Endothelial cell of umbilical vein (primary cell): ENCODE measurements at regions not wholly inside any gene's neighbourhood (a gene's known extent, or its start where the extent isn't known, plus 50 kb on each side); places are given as distances from the start of the nearest gene placed in this dataset.

Experiments
- BruUV-seq: library from RNA; stranded (reverse); fragments of 400-500 nt; replicated peaks from 2 replicates; lab custom pipeline; 2021; lab: Mats Ljungman, UMichigan
- CTCF ChIA-PET: fragments of 300-600, 350-600 bp; sonication (Branson Sonifier 250); formaldehyde crosslinking; loops from one replicate; lab custom pipeline; 2021; ENCODE audit warnings: antibody characterized with exemption, inconsistent platforms; lab: Charles Lee
- POLR2A ChIA-PET: fragments of 300-600, 350-600 bp; sonication (Branson Sonifier 250); formaldehyde crosslinking; loops from one replicate; lab custom pipeline; 2021; ENCODE audit warnings: antibody characterized with exemption, inconsistent platforms; lab: Charles Lee
- DNase-seq: peaks from one replicate; pipeline ENCODE4 v3.0.0-alpha.2; 2011; ENCODE audit warnings: low read depth, low spot score
- FAIRE-seq: peaks from 2 replicates; lab custom pipeline; 2011; peaks lifted over from hg19 to GRCh38; lab: Jason Lieb, UNC
- H2AFZ ChIP-seq: 2 replicates; pipeline ENCODE4 v1.6.0; 2012; ENCODE audit warnings: low read depth, low read length, control low read depth, inconsistent platforms
- H3K27ac ChIP-seq: 2 replicates; pipeline ENCODE4 v1.5.1; 2011; ENCODE audit warnings: low read depth, mild to moderate bottlenecking, control low read depth, low read length, moderate library complexity; ENCODE audit not compliant: insufficient read depth
- H3K27me3 ChIP-seq, 2 experiments: 2 replicates each; pipeline versions ENCODE4 v1.6.0 to v1.6.1; 2011; ENCODE audit warnings: low read length in 2 of 2, mixed read lengths in 1 of 2; ENCODE audit not compliant: control insufficient read depth in 2 of 2, insufficient read depth in 2 of 2
- H3K36me3 ChIP-seq, 2 experiments: 2 replicates in 1 of 2; 3 replicates in 1 of 2; pipeline ENCODE4 v1.5.1; 2011; ENCODE audit warnings: low read length in 2 of 2, mild to moderate bottlenecking in 1 of 2, moderate library complexity in 1 of 2; ENCODE audit not compliant: control insufficient read depth in 2 of 2, insufficient read depth in 2 of 2; ENCODE audit errors: extremely low read depth in 1 of 2
- H3K4me1 ChIP-seq: 3 replicates; pipeline ENCODE4 v1.5.1; 2011; ENCODE audit warnings: mild to moderate bottlenecking, low read length; ENCODE audit not compliant: control insufficient read depth, insufficient read depth; ENCODE audit errors: extremely low read depth
- H3K4me2 ChIP-seq: 2 replicates; pipeline ENCODE4 v1.6.1; 2011; ENCODE audit warnings: low read length, control low read depth, mixed read lengths; ENCODE audit not compliant: insufficient read depth
- H3K4me3 ChIP-seq, 3 experiments: fragments of 200-600 bp in 1 of 3; sonication (generic), shearing (Covaris generic) in 1 of 3; replicated peaks in 1 of 3; 2 replicates each; pipeline ENCODE4 v1.5.1; 2011 to 2016; ENCODE audit warnings: control low read depth in 3 of 3, low read length in 3 of 3, mild to moderate bottlenecking in 2 of 3, inconsistent platforms in 1 of 3, low read depth in 1 of 3, moderate library complexity in 1 of 3; ENCODE audit not compliant: insufficient read depth in 1 of 3
- H3K79me2 ChIP-seq: 2 replicates; pipeline ENCODE4 v1.6.0; 2012; ENCODE audit warnings: low read length, inconsistent platforms; ENCODE audit not compliant: control insufficient read depth, insufficient read depth
- H3K9ac ChIP-seq: replicated peaks from 2 replicates; pipeline ENCODE3; 2011; ENCODE audit warnings: low read length, control low read depth; ENCODE audit not compliant: insufficient read depth; ENCODE audit errors: extremely low read depth
- H3K9me1 ChIP-seq: replicated peaks from 3 replicates; pipeline ENCODE4 v1.6.0; 2011; ENCODE audit warnings: mild to moderate bottlenecking, low read length; ENCODE audit not compliant: control insufficient read depth, insufficient read depth; ENCODE audit errors: extremely low read depth
- H3K9me3 ChIP-seq: replicated peaks from 2 replicates; pipeline ENCODE4 v1.5.1; 2012; ENCODE audit warnings: low read length, inconsistent platforms; ENCODE audit not compliant: control insufficient read depth, insufficient read depth
- H4K20me1 ChIP-seq: replicated peaks from 2 replicates; pipeline ENCODE3; 2011; ENCODE audit warnings: mild to moderate bottlenecking, low read length; ENCODE audit not compliant: control insufficient read depth, insufficient read depth; ENCODE audit errors: extremely low read depth
- EZH2 ChIP-seq: IDR thresholded peaks from 2 replicates; pipeline ENCODE4 v1.6.1; 2012; ENCODE audit warnings: borderline replicate concordance, low read depth, mild to moderate bottlenecking, moderate library complexity, low read length, inconsistent platforms; ENCODE audit not compliant: severe bottlenecking
- FOS ChIP-seq: IDR thresholded peaks from 2 replicates; pipeline ENCODE4 v1.6.1; 2011; ENCODE audit warnings: mild to moderate bottlenecking, low read length, moderate library complexity, borderline replicate concordance; ENCODE audit not compliant: insufficient read depth
- GATA2 ChIP-seq: IDR thresholded peaks from 2 replicates; pipeline ENCODE4 v1.7.0; 2011; ENCODE audit warnings: low read depth, mild to moderate bottlenecking, moderate library complexity, mixed read lengths, low read length; ENCODE audit not compliant: insufficient read length, insufficient read depth
- JUN ChIP-seq: IDR thresholded peaks from 2 replicates; pipeline ENCODE4 v1.6.1; 2011; ENCODE audit warnings: borderline replicate concordance, low read depth; ENCODE audit not compliant: insufficient read length, insufficient read depth
- MYC ChIP-seq: IDR thresholded peaks from one replicate; pipeline ENCODE4 v1.6.1; 2011; ENCODE audit warnings: mild to moderate bottlenecking, low read depth, low read length
- POLR2A ChIP-seq: IDR thresholded peaks from 2 replicates; pipeline ENCODE4 v1.6.1; 2012; ENCODE audit warnings: low read depth, mild to moderate bottlenecking, control low read depth, low read length
- POLR2AphosphoS5 ChIP-seq: IDR thresholded peaks from 2 replicates; pipeline ENCODE4 v1.6.1; 2012; ENCODE audit warnings: low read depth, mild to moderate bottlenecking, control low read depth, low read length, moderate library complexity; ENCODE audit not compliant: insufficient read depth
- dilution Hi-C: fragments of 300-500 bp; cut with MboI; formaldehyde crosslinking; loops from one replicate; pipeline ENCODE4 v1.15.0; 2019; ENCODE audit warnings: low sequenced_read_pairs; ENCODE audit not compliant: extremely low pct_ligation_motif_present
- intact Hi-C: fragments of 100-400 bp; cut with micrococcal nuclease; formaldehyde crosslinking; loops from one replicate; pipeline ENCODE4 v1.10.0; 2022
- TF ChIP-seq, protein P1 (sequence below), 2 donors: IDR thresholded peaks; 1 replicate in 1 of 2; 2 replicates in 1 of 2; pipeline ENCODE4 v1.5.1; 2011; ENCODE audit warnings: low read length in 2 of 2, mild to moderate bottlenecking in 2 of 2, moderate library complexity in 2 of 2, control low read depth in 1 of 2, inconsistent platforms in 1 of 2, low read depth in 1 of 2; ENCODE audit not compliant: insufficient read depth in 1 of 2; ENCODE audit errors: extremely low read depth in 1 of 2
- TF ChIP-seq, protein P2 (sequence below): IDR thresholded peaks from 2 replicates; pipeline ENCODE4 v1.6.1; 2011; ENCODE audit not compliant: insufficient read depth, insufficient read length

GRCh38 chr2:45256867-45257641 lies 247.8 kb upstream of the SIX2 start:
- Histone ChIP-seq H3K9me3 (no peaks in the 10 kb centered on the region), H3K4me3 (no peak overlapping the region), H2AFZ (peak overlapping the region; percentile 11), H4K20me1 (no peaks in the 10 kb centered on the region), H3K36me3 (no peaks in the 10 kb centered on the region), H3K4me2 (no peak overlapping the region), H3K9me1 (no peaks in the 10 kb centered on the region), H3K27ac (no peak overlapping the region), H3K4me1 (peaks cover 57% of the 10 kb centered on the region), H3K9ac (no peak overlapping the region), H3K79me2 (no peaks in the 10 kb centered on the region), H3K27me3 (no peaks in the 10 kb centered on the region)
- ChIA-PET POLR2A (no interaction called here), CTCF (interaction anchor here (0.7 to 1.8 kb wide), 4 partner anchors 16 to 275 kb away, joined by 3 to 6 read pairs (median 3); no protein-coding TSS in a partner anchor)
- no peak for TF ChIP-seq POLR2AphosphoS5
- TF ChIP-seq, protein P1, sequence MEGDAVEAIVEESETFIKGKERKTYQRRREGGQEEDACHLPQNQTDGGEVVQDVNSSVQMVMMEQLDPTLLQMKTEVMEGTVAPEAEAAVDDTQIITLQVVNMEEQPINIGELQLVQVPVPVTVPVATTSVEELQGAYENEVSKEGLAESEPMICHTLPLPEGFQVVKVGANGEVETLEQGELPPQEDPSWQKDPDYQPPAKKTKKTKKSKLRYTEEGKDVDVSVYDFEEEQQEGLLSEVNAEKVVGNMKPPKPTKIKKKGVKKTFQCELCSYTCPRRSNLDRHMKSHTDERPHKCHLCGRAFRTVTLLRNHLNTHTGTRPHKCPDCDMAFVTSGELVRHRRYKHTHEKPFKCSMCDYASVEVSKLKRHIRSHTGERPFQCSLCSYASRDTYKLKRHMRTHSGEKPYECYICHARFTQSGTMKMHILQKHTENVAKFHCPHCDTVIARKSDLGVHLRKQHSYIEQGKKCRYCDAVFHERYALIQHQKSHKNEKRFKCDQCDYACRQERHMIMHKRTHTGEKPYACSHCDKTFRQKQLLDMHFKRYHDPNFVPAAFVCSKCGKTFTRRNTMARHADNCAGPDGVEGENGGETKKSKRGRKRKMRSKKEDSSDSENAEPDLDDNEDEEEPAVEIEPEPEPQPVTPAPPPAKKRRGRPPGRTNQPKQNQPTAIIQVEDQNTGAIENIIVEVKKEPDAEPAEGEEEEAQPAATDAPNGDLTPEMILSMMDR (IDR thresholded peaks at IDR 0.05; ENCODE audit: extremely low read depth in 1 of 2, insufficient read depth in 1 of 2, low read depth in 1 of 2, low read length in 2 of 2) = no peak
- no peak for TF ChIP-seq JUN
- no peak for TF ChIP-seq FOS
- TF ChIP-seq GATA2 = no peak
- TF ChIP-seq MYC = no peak
- no peak for TF ChIP-seq EZH2
- TF ChIP-seq, protein P2, sequence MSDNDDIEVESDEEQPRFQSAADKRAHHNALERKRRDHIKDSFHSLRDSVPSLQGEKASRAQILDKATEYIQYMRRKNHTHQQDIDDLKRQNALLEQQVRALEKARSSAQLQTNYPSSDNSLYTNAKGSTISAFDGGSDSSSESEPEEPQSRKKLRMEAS = no peak
- no peak for TF ChIP-seq POLR2A
- intact Hi-C loops (no loop called here), dilution Hi-C loops (no loop called here)
- no peak for DNase-seq
- no TSS peak for BruUV-seq
- FAIRE-seq = no peak
